GM15510 (cell line): ENCODE measurements at regions not wholly inside any gene's neighbourhood (a gene's known extent, or its start where the extent isn't known, plus 50 kb on each side); places are given as distances from the start of the nearest gene placed in this dataset.

ENCODE experiments used
- POLR2A ChIP-seq: IDR thresholded peaks from 3 replicates; pipeline ENCODE4 v1.6.1; 2011; ENCODE audit warnings: borderline replicate concordance; ENCODE audit not compliant: insufficient read length; ENCODE audit errors: extremely low read depth

DNA sequence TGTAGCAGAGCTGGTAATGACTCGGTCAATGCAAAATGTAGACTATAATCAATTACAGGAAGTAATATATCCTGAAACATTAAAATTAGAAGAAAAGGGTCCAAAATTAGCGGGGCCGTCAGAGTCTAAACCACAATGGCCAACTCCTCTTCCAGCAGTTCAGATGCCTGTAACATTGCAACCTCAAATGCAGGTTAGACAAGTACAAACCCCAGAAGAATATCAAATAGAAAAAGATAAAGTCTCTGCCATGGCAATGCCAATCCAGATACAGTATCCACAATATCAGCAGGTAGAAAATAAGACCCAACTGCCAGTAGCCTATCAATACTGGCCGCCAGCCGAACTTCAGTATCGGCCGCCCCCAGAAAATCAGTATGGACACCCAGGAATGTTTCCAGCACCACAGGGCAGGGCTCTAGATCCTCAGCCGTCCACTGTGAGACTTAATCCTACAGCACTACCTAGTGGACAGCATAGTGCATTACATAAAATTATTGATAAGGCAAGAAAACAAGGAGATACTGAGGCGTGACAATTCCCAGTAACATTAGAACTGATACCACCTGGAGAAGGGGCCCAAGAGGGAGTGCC lies 158.4 kb downstream of the GPX5 start:
- no peak for TF ChIP-seq POLR2A

DNA sequence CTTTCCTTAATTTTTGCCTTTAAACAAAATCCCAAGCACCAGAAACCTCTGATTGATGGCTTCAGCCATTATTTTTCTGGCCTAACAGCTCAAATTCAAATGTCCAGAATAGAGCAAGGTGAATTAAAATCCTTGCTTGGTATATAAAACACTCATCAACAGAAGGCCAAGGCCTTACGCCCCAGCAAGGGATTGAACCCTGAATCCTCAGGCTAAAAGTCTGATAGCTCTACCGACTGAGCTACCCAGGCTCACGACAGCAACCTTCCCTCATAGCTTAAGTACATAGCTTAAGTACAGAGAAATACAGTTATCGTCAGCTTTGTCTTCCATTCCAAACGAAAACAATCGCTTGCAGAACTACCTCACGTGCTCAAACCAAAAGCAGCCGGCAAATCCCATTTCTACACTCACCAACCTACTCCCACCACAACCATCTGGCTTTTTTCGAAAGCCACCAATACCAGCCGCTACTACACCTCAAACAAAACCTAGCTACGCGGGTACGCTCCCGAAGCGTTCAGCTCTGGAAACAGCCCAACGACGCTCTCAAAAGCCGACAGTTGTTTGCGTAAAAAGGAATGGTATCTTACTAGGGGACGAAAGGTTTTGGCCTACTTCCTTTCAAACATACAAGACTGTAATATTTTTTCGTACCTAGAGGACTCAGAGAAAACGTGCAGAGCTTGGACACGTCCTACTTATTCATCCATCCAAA lies 167.5 kb downstream of the GPX5 start:
- no peak for TF ChIP-seq POLR2A

DNA sequence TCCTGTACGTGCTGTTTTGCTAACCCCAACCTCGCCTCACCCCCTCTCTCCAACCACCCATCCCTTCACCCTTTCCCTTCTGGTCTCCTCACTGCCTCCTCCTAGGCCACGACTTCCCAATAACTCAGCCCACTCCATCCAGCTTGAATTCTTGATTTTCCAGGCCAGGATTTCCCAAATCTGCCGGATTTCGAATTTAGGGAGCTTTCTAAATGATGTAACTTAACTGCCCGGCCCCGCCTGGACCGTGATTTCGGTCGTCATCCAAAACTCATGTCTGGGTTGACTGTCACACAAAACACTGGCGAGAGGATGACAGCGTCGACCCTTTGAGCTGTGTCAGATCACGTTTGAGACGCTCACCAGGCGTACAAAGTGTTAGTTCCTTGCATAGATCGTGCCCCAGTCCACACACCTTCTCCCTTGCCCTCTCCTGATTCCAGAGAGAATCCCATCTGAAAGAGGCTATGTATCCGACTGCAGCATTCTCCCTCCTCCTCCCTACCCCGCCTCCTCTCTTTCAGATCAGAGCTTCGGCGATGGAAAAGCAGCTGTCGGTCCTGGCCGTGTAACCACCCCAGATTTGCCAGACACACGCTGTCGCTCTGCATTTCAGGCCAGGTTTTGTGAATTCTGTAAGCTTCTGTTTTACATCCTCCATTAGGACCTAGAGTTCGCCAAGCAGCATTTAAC lies 168.2 kb downstream of the GPX5 start:
- TF ChIP-seq POLR2A, result no peak

DNA sequence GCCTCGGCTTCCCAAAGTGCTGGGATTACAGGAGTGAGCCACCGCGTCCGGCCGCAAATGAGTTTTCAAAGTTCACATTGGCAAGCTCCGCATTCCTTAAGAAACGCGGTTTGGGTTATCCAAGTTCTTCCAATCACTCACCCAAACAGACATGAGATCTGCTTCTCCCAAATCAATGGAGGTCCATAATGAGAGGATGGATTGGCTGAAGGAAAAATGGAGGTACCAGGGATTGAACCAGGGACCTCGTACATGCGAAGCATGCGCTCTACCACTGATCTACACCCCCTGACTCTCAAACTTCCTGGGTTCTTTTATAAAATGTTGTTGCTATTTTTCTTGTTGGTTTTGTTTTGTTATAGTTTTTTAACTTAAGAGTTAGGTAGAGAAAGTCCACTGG lies 170.0 kb downstream of the GPX5 start:
- TF ChIP-seq POLR2A, result no peak

DNA sequence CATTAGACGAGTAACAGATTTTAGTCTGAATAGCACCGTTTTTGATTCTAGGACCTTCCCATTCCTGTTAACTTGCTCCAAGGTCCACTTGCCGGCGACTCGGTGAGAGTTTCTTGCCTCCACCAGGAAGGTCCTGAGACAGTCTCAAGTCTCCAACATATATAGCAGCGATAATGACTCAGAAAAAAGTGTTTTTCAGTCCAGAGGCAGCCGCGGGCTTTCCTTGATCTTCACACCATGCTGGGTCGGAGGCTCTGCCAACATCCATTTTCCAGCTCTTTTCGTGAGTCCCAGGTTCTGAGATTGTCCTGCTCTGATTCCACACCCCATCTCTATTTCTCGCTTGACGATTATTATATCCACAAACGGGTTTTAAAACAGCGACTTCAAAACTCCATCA lies 170.5 kb downstream of the GPX5 start:
- no peak for TF ChIP-seq POLR2A

DNA sequence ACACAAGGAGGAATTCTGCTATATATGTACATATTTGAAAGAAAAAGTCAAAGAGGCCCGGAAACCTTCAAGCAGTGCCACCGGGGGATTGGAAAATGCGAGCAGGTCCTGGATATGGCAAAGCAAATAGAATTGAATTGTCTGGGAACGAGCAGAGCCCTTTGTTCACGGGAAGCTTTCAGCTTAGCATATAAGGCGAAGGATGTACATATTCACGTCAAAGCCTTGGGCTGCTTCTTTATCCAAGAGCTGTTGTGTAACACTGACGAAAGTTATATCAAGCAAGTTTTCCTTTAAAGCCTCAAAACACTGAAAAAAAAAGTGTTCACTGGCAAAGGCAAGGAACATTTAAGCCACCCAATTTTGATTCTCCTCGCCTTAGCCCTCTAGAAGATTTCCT lies 171.0 kb downstream of the GPX5 start:
- TF ChIP-seq POLR2A, result no peak

- TF ChIP-seq POLR2A, result no peak
Measured at GRCh38 chr6:28707387-28708282, 182.0 kb downstream of the GPX5 start.

DNA sequence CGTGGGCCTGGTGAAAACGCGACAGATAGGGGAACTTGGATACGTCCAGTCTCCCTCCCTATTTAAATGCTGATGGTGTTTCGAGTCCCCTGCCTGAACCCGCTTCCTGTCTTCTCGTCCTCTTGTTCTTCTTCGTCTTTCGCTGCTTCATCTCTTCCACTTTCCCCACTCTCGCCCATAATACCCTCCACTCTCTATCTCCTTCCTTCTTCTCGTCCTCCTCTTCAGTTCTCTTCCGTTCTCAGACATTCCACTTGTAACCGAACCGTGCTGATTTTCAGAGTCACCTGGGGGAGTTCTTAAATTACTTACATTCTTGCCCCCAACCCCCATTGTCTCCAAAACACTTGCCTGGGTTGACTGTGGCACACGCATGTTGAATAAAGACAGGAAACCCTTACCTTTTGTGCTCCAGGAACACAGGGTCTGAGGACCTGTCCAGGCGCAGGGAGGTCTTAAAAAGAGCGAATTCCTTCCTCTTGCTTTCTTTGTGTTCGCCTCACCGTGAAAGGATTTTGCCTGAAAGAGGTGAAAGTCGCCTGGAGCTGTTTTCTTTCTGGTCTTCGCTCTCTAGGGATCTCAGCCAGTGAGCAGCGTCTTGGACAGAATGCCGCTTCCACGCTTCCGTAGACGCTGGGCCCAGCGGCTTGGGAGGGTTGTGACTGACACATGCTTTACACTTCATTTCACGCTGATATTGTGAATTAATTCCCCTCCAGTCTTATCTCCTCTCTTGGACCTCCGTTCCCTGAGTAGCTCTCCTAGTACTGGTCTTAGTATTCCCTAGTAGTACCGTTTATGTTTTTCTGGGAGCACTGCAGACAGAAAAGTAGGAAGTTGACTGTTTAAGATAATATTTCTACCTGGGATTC lies 184.0 kb downstream of the GPX5 start:
- no peak for TF ChIP-seq POLR2A

- no peak for TF ChIP-seq POLR2A
Measured at GRCh38 chr6:28710466-28711191, 184.9 kb downstream of the GPX5 start.

GRCh38 chr6:28711325-28711724 lies 185.6 kb downstream of the GPX5 start:
- no peak for TF ChIP-seq POLR2A

GRCh38 chr6:28711788-28712341 lies 186.2 kb downstream of the GPX5 start:
- no peak for TF ChIP-seq POLR2A

- TF ChIP-seq POLR2A, result no peak
Measured at GRCh38 chr6:28712982-28713381, 187.3 kb downstream of the GPX5 start.

DNA sequence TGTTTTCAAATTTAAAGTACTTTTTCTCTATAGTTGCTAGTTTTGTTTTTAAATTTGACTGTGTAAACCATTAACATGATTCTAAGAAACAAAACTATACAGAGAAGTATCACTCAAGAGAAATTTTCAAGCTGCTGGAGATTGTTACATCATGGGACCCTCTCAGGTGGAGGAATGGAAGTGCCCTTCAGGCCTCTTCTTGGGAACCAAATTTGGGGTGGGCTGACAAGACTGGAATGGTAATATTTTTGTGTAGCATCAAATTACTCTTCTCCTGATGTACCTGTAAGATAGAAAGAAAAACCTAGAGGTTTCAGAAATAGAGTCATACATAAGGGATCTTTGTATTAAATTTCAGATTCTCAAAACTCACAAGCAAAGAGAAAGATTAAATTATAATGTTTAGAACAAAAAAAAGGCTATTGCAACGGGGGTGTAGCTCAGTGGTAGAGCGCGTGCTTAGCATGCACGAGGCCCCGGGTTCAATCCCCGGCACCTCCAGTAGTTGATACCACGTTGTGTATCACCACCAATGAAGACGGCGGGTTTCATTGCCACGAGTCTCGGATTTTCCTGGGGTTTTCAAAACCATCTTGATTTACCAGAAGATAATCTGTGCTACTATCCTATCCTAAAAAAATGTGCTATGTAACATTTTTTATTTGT lies 193.7 kb downstream of the GPX5 start:
- TF ChIP-seq POLR2A, result no peak
